GM12864 (cell line): ENCODE measurements at regions not wholly inside any gene's neighbourhood (a gene's known extent, or its start where the extent isn't known, plus 50 kb on each side); places are given as distances from the start of the nearest gene placed in this dataset.

Source experiments
- DNase-seq: peaks from one replicate; pipeline ENCODE4 v3.0.0-alpha.2; 2011; ENCODE audit warnings: low read depth
- H3K4me3 ChIP-seq: 2 replicates; pipeline ENCODE4 v1.5.1; 2011; ENCODE audit warnings: mild to moderate bottlenecking, low read depth, low read length, control low read depth
- TF ChIP-seq, protein P1 (sequence below): IDR thresholded peaks from 2 replicates; pipeline ENCODE4 v1.5.1; 2011; ENCODE audit warnings: low read depth, mild to moderate bottlenecking, moderate library complexity, low read length, control low read depth, inconsistent platforms; ENCODE audit errors: missing control alignments

DNA sequence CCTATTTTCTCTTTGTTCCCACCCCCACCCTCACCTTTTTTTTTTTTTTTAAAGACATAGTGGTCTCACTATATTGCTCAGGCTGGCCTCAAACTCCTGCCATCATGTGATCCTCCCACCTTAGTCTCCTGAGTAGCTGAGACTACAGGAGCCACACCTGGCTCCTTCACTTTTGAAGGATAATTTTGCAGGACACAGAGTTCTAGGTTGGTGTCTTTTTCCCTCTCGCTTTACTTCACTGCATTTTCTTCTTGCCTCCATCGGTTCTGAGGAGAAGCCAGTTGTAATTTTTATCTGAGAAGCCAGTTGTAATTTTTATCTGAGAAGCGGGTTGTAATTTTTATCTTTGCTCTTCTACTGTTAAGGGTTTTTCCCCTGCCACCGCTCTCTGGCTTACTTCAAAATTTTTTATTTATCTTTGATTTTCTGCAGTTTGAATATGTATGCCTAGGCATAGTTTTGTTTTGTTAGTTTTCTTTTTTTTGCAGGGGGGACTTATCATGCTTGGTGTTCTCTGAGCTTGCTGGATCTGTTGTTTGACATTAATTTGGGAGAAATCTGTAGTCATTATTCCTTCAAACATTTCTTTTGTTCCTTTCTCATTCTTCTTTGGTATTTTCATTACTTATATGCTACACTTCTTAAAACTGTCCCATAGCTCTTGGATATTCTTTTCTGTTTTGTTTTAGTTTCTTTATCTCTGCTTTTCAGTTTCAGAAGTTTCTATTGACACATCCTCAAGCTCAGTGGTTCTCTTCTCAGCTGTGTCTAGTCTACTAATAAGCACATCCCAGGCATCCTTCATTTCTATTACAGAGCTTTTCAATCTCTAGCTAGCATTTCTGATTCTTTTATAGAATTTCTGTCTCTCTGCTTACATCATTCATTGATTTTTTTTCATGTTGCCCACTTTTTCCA lies 148.2 kb upstream of the CHD1 start:
- no peak for DNase-seq
- TF ChIP-seq, protein P1, sequence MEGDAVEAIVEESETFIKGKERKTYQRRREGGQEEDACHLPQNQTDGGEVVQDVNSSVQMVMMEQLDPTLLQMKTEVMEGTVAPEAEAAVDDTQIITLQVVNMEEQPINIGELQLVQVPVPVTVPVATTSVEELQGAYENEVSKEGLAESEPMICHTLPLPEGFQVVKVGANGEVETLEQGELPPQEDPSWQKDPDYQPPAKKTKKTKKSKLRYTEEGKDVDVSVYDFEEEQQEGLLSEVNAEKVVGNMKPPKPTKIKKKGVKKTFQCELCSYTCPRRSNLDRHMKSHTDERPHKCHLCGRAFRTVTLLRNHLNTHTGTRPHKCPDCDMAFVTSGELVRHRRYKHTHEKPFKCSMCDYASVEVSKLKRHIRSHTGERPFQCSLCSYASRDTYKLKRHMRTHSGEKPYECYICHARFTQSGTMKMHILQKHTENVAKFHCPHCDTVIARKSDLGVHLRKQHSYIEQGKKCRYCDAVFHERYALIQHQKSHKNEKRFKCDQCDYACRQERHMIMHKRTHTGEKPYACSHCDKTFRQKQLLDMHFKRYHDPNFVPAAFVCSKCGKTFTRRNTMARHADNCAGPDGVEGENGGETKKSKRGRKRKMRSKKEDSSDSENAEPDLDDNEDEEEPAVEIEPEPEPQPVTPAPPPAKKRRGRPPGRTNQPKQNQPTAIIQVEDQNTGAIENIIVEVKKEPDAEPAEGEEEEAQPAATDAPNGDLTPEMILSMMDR, result no peak

DNA sequence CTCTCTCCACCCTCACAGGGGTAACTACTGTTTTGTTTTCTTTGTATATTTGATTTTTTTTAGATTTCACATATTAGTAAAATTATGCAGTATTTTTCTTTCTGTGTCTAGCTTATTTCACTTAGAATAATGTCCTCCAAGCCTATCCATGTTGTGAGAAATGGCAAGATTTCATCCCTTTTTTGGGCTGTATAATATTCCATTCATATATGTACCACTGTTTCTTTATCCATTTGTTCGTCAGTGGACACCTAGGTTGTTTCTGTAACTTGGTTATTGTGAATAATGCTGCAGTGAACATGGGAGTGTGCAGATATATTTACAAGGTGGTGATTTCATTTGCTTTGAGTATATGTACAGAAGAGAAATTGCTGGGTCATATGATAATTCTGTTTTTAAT lies 144.0 kb upstream of the CHD1 start:
- TF ChIP-seq, protein P1, result no peak
- DNase-seq, result no peak
- no peak overlapping the region for H3K4me3 ChIP-seq

More for the DNA sequence above, 148.2 kb upstream of the CHD1 start:
- H3K4me3 ChIP-seq, result no peak overlapping the region; the same call in 1 of the 2 replicates

DNA sequence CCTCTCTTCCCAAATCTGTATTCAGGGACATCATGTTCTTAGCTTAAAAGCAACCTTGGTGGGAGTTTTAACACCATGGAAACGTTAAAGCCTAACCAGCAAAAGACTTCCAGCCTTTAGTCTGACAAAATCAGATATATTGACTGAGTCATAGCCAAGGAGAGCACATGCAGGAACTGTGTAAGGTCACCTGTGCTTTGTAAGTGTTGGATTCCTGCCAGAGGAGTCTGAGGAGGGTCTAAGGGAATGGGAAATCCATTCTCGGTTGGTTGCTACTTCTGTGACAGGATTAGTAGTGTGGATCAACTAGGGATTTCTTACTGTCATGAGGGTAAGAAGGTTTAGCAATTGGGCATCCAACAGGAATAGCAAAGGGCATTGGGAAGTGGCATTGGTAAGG lies 142.0 kb upstream of the CHD1 start:
- no peak overlapping the region for H3K4me3 ChIP-seq
- TF ChIP-seq, protein P1, result no peak
- DNase-seq, result no peak

DNA sequence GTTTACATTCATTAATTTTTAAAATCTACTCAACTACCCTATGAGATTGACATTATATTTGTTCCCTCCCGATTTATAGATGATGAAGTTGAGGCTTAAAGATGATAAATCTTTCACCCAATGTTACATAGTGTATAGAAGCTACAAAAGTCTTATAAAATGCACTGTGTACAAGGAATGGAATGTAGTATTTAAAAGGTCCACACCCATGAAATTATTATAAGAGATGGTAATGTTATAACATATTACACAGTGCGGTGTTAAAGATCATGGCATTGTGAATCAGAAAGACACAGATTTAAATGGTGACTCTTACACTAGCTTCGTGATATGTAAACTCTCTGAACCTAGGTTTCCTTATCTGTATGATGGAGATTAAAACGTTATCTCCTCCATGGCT lies 141.6 kb upstream of the CHD1 start:
- DNase-seq, result no peak
- TF ChIP-seq, protein P1, result no peak
- H3K4me3 ChIP-seq, result no peak overlapping the region

DNA sequence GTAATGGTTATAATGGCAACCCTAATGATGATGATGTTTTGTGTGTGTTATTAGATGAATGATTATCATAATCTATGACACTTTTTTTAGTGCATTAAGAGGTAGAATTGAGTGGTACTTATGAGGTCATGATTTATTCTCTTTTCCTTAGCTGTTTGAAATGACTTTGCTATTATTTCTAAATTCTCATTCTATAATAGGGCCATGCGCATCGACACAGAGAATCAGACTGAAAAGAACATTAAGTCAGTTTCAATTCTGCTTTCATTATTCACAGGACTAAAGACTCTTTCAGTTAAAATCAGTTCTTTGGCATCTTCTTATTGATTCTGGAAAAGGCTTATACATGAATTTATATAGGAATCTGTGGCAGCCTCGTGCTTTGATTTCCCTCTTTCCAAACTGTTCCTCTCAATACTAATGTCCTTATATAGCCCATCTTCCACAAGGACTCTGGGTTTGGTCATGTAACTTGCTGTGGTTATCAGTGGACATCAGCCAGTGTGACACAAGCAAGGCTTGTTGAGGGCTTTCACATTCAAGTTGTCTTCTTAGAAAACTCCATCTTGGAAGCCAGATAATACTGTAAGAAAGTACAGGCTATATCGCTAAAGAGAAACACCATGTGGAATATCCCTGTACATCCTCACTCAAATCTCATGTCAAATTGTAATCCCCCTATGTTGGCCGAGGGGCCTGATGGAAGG lies 140.3 kb upstream of the CHD1 start:
- no peak overlapping the region for H3K4me3 ChIP-seq
- TF ChIP-seq, protein P1, result no peak
- DNase-seq, result no peak

DNA sequence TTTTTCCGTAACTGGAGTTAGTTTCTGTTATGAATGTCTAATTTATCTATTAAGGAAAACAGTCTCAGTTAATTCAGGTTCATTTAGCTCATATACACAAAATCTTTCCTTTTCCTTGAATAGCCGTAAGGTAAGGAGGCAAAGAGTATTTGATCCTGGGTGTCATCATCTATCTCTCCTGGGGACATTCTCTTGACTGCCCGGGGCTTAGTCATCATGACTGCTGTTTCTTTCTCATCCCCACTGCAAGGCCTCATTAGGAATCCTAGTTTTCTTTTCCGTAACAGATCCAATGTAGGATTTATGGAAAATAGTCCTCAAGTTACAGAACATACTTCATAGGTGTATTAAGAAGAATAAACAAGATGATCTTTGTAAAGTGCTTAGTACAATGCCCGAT lies 134.9 kb upstream of the CHD1 start:
- TF ChIP-seq, protein P1, result no peak
- DNase-seq, result no peak
- no peak overlapping the region for H3K4me3 ChIP-seq
